ENCODE measurements at regions not wholly inside any gene's neighbourhood (a gene's known extent, or its start where the extent isn't known, plus 50 kb on each side); places are given as distances from the start of the nearest gene placed in this dataset.

GRCh38 chr7:24346129-24346528 lies 62.1 kb downstream of the NPY start:
- no peak for FAIRE-seq
- H3K9me3 ChIP-seq (ENCODE audit: control insufficient read depth, low read depth, low read length) = no peaks in the 10 kb centered on the region
- no peak overlapping the region for H3K4me2 ChIP-seq (ENCODE audit: control insufficient read depth, extremely low read depth, insufficient read depth, low read depth, low read length)
- no peaks in the 10 kb centered on the region for H3K36me3 ChIP-seq (ENCODE audit: control insufficient read depth in 2 of 2, extremely low read depth in 1 of 2, insufficient read depth in 2 of 2, low read length in 2 of 2)
- H3K79me2 ChIP-seq (ENCODE audit: control insufficient read depth, insufficient read depth, low read length) = no peaks in the 10 kb centered on the region
- TF ChIP-seq, protein P1, sequence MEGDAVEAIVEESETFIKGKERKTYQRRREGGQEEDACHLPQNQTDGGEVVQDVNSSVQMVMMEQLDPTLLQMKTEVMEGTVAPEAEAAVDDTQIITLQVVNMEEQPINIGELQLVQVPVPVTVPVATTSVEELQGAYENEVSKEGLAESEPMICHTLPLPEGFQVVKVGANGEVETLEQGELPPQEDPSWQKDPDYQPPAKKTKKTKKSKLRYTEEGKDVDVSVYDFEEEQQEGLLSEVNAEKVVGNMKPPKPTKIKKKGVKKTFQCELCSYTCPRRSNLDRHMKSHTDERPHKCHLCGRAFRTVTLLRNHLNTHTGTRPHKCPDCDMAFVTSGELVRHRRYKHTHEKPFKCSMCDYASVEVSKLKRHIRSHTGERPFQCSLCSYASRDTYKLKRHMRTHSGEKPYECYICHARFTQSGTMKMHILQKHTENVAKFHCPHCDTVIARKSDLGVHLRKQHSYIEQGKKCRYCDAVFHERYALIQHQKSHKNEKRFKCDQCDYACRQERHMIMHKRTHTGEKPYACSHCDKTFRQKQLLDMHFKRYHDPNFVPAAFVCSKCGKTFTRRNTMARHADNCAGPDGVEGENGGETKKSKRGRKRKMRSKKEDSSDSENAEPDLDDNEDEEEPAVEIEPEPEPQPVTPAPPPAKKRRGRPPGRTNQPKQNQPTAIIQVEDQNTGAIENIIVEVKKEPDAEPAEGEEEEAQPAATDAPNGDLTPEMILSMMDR (optimal IDR thresholded peaks at IDR 0.05 in 1 of 3, IDR thresholded peaks at IDR 0.05 in 1 of 3, conservative IDR thresholded peaks at IDR 0.05 in 1 of 3; ENCODE audit: extremely low read depth in 1 of 3, insufficient read depth in 2 of 3, low read length in 3 of 3) = no peak
- TF ChIP-seq EZH2 (IDR thresholded peaks at IDR 0.05; ENCODE audit: low read length) = no peak
- H3K4me3 ChIP-seq (ENCODE audit: control insufficient read depth in 2 of 3, extremely low read depth in 1 of 3, insufficient read depth in 2 of 3, low read depth in 1 of 3, low read length in 3 of 3) = no peak overlapping the region
- no peaks in the 10 kb centered on the region for H3K9me1 ChIP-seq (ENCODE audit: control insufficient read depth, extremely low read depth, insufficient read depth, low read length)
- H3K9ac ChIP-seq (ENCODE audit: control insufficient read depth, extremely low read depth, insufficient read depth, low read length) = no peak overlapping the region
- no peak overlapping the region for H2AFZ ChIP-seq (ENCODE audit: control insufficient read depth, low read length)
- no peaks in the 10 kb centered on the region for H3K4me1 ChIP-seq (ENCODE audit: control insufficient read depth, extremely low read depth, insufficient read depth, low read length)
- DNase-seq (ENCODE audit: low read depth, low spot score) = no peak
- H4K20me1 ChIP-seq (ENCODE audit: control insufficient read depth, extremely low read depth, insufficient read depth, low read length) = no peaks in the 10 kb centered on the region
- peaks cover 4% of the 10 kb centered on the region for H3K27me3 ChIP-seq (ENCODE audit: control insufficient read depth, extremely low read depth, insufficient read depth, low read length)
- dilution Hi-C loops (cut with MboI; ENCODE audit: extremely low pct_ligation_motif_present, low sequenced_read_pairs) = no loop called here
- H3K27ac ChIP-seq (ENCODE audit: control insufficient read depth, insufficient read depth, low read length) = no peak overlapping the region

- no peaks in the 10 kb centered on the region for H3K9me1 ChIP-seq (ENCODE audit: control insufficient read depth, extremely low read depth, insufficient read depth, low read length)
Measured at GRCh38 chr7:24346716-24347115, 62.7 kb downstream of the NPY start.

More at GRCh38 chr7:24346716-24347115, 62.7 kb downstream of the NPY start:
- H3K9me3 ChIP-seq (ENCODE audit: control insufficient read depth, low read depth, low read length) = no peaks in the 10 kb centered on the region
- no peak overlapping the region for H2AFZ ChIP-seq (ENCODE audit: control insufficient read depth, low read length)
- H3K4me3 ChIP-seq (ENCODE audit: control insufficient read depth in 2 of 3, extremely low read depth in 1 of 3, insufficient read depth in 2 of 3, low read depth in 1 of 3, low read length in 3 of 3) = no peak overlapping the region
- no peak overlapping the region for H3K27ac ChIP-seq (ENCODE audit: control insufficient read depth, insufficient read depth, low read length)
- H3K9ac ChIP-seq (ENCODE audit: control insufficient read depth, extremely low read depth, insufficient read depth, low read length) = no peak overlapping the region
- FAIRE-seq (no peak), DNase-seq (ENCODE audit: low read depth, low spot score) (no peak)
- TF ChIP-seq, protein P1 (optimal IDR thresholded peaks at IDR 0.05 in 1 of 3, IDR thresholded peaks at IDR 0.05 in 1 of 3, conservative IDR thresholded peaks at IDR 0.05 in 1 of 3; ENCODE audit: extremely low read depth in 1 of 3, insufficient read depth in 2 of 3, low read length in 3 of 3) = no peak
- TF ChIP-seq EZH2 (IDR thresholded peaks at IDR 0.05; ENCODE audit: low read length) = no peak
- no peaks in the 10 kb centered on the region for H3K79me2 ChIP-seq (ENCODE audit: control insufficient read depth, insufficient read depth, low read length)
- H3K4me2 ChIP-seq (ENCODE audit: control insufficient read depth, extremely low read depth, insufficient read depth, low read depth, low read length) = no peak overlapping the region
- H4K20me1 ChIP-seq (ENCODE audit: control insufficient read depth, extremely low read depth, insufficient read depth, low read length) = no peaks in the 10 kb centered on the region
- no peaks in the 10 kb centered on the region for H3K36me3 ChIP-seq (ENCODE audit: control insufficient read depth in 2 of 2, extremely low read depth in 1 of 2, insufficient read depth in 2 of 2, low read length in 2 of 2)
- no peaks in the 10 kb centered on the region for H3K4me1 ChIP-seq (ENCODE audit: control insufficient read depth, extremely low read depth, insufficient read depth, low read length)
- dilution Hi-C loops (cut with MboI; ENCODE audit: extremely low pct_ligation_motif_present, low sequenced_read_pairs) = no loop called here
- peaks cover 4% of the 10 kb centered on the region for H3K27me3 ChIP-seq (ENCODE audit: control insufficient read depth, extremely low read depth, insufficient read depth, low read length)

Measured in keratinocyte (primary cell).